ENCODE measurements at regions not wholly inside any gene's neighbourhood (a gene's known extent, or its start where the extent isn't known, plus 50 kb on each side); places are given as distances from the start of the nearest gene placed in this dataset.

GRCh38 chr7:41621953-41622831 lies 80.7 kb downstream of the INHBA start:
- TF ChIP-seq CTCF (conservative IDR thresholded peaks at IDR 0.05; ENCODE audit: low read length) (no peak), EZH2phosphoT487 (IDR thresholded peaks at IDR 0.05; ENCODE audit: borderline replicate concordance) (no peak)
